Hematopoietic multipotent progenitor cell treated with erythropoietin and hydrocortisone succinate and interleukin-3 and kit ligand, for 8 days (in vitro differentiated cells): ENCODE measurements at regions not wholly inside any gene's neighbourhood (a gene's known extent, or its start where the extent isn't known, plus 50 kb on each side); places are given as distances from the start of the nearest gene placed in this dataset.
"Not testable (repeated sequence)": the region's sequence is repeated elsewhere in the genome, so short reads cannot be mapped to it uniquely, and the experiment has no call there.

Experiments used
- DNase-seq: peaks from one replicate; pipeline ENCODE4 v3.0.0-alpha.2; 2015

GRCh38 chr12:38484821-38485449 lies 168.4 kb downstream of the ALG10B start:
- DNase-seq, result no peak

- no peak for DNase-seq
Observed at GRCh38 chr12:38488866-38489265, 172.3 kb downstream of the ALG10B start.

- DNase-seq, result no peak
Observed at GRCh38 chr12:38490073-38490472, 173.5 kb downstream of the ALG10B start.

- no peak for DNase-seq
Observed at GRCh38 chr12:38490941-38491340, 174.4 kb downstream of the ALG10B start.

GRCh38 chr12:38501481-38501880 lies 184.9 kb downstream of the ALG10B start:
- DNase-seq, result no peak

- DNase-seq, result no peak
Observed at GRCh38 chr12:38501991-38502390, 185.4 kb downstream of the ALG10B start.

- DNase-seq, result no peak
Observed at GRCh38 chr12:38502415-38502814, 185.8 kb downstream of the ALG10B start.

- DNase-seq, result no peak
Observed at GRCh38 chr12:38507839-38508238, 191.3 kb downstream of the ALG10B start.

- DNase-seq, result no peak
Observed at GRCh38 chr12:38508246-38508645, 191.7 kb downstream of the ALG10B start.

- no peak for DNase-seq
Observed at GRCh38 chr12:38515912-38516311, 199.3 kb downstream of the ALG10B start.

- no peak for DNase-seq
Observed at GRCh38 chr12:38516418-38516817, 199.8 kb downstream of the ALG10B start.

- no peak for DNase-seq
Observed at GRCh38 chr12:38523920-38524319, 207.3 kb downstream of the ALG10B start.

GRCh38 chr12:38527631-38528030 lies 211.1 kb downstream of the ALG10B start:
- no peak for DNase-seq

GRCh38 chr12:38528527-38528926 lies 212.0 kb downstream of the ALG10B start:
- no peak for DNase-seq

GRCh38 chr12:38529281-38529680 lies 212.7 kb downstream of the ALG10B start:
- not testable (repeated sequence) for DNase-seq

- no peak for DNase-seq
Observed at GRCh38 chr12:38538319-38538718, 221.7 kb downstream of the ALG10B start.

- DNase-seq, result no peak
Observed at GRCh38 chr12:38540156-38540555, 223.6 kb downstream of the ALG10B start.

GRCh38 chr12:38541849-38542248 lies 225.3 kb downstream of the ALG10B start:
- no peak for DNase-seq

- DNase-seq, result no peak
Observed at GRCh38 chr12:38543151-38543550, 226.6 kb downstream of the ALG10B start.

GRCh38 chr12:38544330-38545066 lies 227.9 kb downstream of the ALG10B start:
- no peak for DNase-seq

- DNase-seq, result no peak
Observed at GRCh38 chr12:38547586-38547985, 231.0 kb downstream of the ALG10B start.

- DNase-seq, result no peak
Observed at GRCh38 chr12:38555620-38556591, 239.3 kb downstream of the ALG10B start.

- DNase-seq, result no peak
Observed at GRCh38 chr12:38556647-38557046, 240.1 kb downstream of the ALG10B start.
